ENCODE measurements at regions not wholly inside any gene's neighbourhood (a gene's known extent, or its start where the extent isn't known, plus 50 kb on each side); places are given as distances from the start of the nearest gene placed in this dataset.

DNA sequence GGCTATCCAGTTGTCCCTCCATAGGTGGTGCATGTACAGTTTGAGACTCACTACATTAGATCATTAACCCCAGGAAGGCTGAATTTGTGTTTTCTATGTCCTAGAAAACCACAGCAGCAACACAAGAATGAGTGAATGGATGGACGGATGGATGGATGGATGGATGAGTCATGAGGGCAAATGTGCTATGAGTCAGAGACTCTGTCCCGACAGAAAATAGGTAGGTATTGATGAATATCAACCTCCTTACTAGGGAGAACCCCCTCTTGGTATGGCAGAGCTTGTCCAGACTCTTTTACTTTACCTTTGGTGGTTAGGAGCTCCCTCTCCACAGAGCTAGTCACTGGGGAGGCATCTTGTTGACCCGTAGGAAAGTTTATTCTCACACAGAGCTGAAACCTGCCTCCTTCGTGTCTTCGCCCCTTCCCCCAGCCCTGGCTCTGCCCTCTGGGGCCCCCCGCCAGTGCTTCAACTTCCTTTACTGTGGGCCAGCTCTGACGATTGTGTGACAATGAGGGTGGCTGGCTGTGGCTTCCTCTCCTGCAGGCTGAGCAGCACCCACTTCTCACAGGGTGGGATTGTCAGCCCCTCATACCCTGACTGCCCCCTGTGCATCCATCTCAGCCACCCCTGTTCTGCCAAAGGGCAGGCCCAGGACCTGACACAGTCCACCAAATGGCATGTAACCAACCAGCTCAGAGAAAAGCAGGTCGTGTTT, 145.2 kb downstream of the FOXD2 start:
- TF ChIP-seq SUZ12 (IDR thresholded peaks at IDR 0.05) = no peak
- TF ChIP-seq ZNF384 (IDR thresholded peaks at IDR 0.05) = no peak
- no peak for TF ChIP-seq BHLHE40 (IDR thresholded peaks at IDR 0.05; ENCODE audit: borderline replicate concordance)
- no peak for TF ChIP-seq FOXM1 (IDR thresholded peaks at IDR 0.05; ENCODE audit: borderline replicate concordance)
- no peak for TF ChIP-seq FOXK2 (IDR thresholded peaks at IDR 0.05)
- TF ChIP-seq, protein P1, sequence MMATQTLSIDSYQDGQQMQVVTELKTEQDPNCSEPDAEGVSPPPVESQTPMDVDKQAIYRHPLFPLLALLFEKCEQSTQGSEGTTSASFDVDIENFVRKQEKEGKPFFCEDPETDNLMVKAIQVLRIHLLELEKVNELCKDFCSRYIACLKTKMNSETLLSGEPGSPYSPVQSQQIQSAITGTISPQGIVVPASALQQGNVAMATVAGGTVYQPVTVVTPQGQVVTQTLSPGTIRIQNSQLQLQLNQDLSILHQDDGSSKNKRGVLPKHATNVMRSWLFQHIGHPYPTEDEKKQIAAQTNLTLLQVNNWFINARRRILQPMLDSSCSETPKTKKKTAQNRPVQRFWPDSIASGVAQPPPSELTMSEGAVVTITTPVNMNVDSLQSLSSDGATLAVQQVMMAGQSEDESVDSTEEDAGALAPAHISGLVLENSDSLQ (IDR thresholded peaks at IDR 0.05) = no peak
- TF ChIP-seq TARDBP (IDR thresholded peaks at IDR 0.05) = no peak
- no peak for TF ChIP-seq ARNT (IDR thresholded peaks at IDR 0.05)

Data from HEK293T (cell line).